Loucy (cell line): ENCODE measurements at regions not wholly inside any gene's neighbourhood (a gene's known extent, or its start where the extent isn't known, plus 50 kb on each side); places are given as distances from the start of the nearest gene placed in this dataset.

Source experiments
- EZH2phosphoT487 ChIP-seq: fragments of 200-600 bp; IDR thresholded peaks from 2 replicates; pipeline ENCODE4 v1.6.1; 2018; ENCODE audit warnings: antibody characterized with exemption, mild to moderate bottlenecking, moderate library complexity, borderline replicate concordance
- TF ChIP-seq, protein P1 (sequence below): fragments of 200-600 bp; sonication (generic); conservative IDR thresholded peaks from 2 replicates; pipeline ENCODE4 v1.5.1; 2014; ENCODE audit warnings: mild to moderate bottlenecking, antibody characterized with exemption, low read length

DNA sequence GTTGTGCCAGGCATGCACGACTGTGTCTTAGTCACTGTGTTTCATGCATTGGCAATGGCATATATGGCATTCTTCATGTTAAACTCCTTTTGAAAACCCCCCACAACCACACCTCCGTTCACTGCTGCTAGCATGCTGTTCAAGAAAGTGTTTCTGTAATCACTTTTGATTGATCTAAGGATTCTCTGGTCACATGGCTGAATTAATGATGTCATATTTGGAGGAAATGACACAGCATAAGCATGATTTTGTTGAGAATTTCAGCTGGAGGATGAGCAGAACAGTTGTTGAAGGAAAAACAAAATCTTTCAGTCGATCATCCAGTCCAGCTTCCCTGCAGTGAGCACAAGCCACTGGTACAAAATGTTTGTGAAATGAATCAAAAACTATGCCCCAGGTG is 203.5 kb upstream of the ECI2 start:
- TF ChIP-seq, protein P1, sequence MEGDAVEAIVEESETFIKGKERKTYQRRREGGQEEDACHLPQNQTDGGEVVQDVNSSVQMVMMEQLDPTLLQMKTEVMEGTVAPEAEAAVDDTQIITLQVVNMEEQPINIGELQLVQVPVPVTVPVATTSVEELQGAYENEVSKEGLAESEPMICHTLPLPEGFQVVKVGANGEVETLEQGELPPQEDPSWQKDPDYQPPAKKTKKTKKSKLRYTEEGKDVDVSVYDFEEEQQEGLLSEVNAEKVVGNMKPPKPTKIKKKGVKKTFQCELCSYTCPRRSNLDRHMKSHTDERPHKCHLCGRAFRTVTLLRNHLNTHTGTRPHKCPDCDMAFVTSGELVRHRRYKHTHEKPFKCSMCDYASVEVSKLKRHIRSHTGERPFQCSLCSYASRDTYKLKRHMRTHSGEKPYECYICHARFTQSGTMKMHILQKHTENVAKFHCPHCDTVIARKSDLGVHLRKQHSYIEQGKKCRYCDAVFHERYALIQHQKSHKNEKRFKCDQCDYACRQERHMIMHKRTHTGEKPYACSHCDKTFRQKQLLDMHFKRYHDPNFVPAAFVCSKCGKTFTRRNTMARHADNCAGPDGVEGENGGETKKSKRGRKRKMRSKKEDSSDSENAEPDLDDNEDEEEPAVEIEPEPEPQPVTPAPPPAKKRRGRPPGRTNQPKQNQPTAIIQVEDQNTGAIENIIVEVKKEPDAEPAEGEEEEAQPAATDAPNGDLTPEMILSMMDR = no peak
- TF ChIP-seq EZH2phosphoT487 = no peak
